RWPE2 (cell line): ENCODE measurements at regions not wholly inside any gene's neighbourhood (a gene's known extent, or its start where the extent isn't known, plus 50 kb on each side); places are given as distances from the start of the nearest gene placed in this dataset.

Experiments used
- ATAC-seq: fragments of 200-7000 bp; cut with Tn5 transposase; 3 replicates; pipeline ENCODE4 v1.9.1; 2021; ENCODE audit warnings: low read depth
- DNase-seq: peaks from one replicate; pipeline ENCODE4 v3.0.0-alpha.2; 2020; ENCODE audit warnings: low spot score
- H3K27ac ChIP-seq: fragments of 450-650 bp; 2 replicates; pipeline ENCODE4 v1.5.1; 2017; ENCODE audit warnings: mild to moderate bottlenecking; ENCODE audit not compliant: poor library complexity, severe bottlenecking
- H3K27me3 ChIP-seq: fragments of 250-450 bp; sonication (Bioruptor Pico); 2 replicates; pipeline ENCODE4 v1.5.1; 2021; ENCODE audit warnings: mild to moderate bottlenecking, moderate library complexity; ENCODE audit not compliant: insufficient read depth, poor library complexity, severe bottlenecking
- H3K36me3 ChIP-seq: fragments of 250-450 bp; sonication (Bioruptor Pico); 2 replicates; pipeline ENCODE4 v1.5.1; 2020; ENCODE audit warnings: low read depth, mild to moderate bottlenecking, moderate library complexity
- H3K4me1 ChIP-seq: fragments of 250-450 bp; sonication (Bioruptor Pico); 2 replicates; pipeline ENCODE4 v1.5.1; 2021; ENCODE audit warnings: mild to moderate bottlenecking, moderate library complexity; ENCODE audit not compliant: insufficient read depth, poor library complexity, severe bottlenecking
- H3K4me3 ChIP-seq: fragments of 250-450 bp; sonication (Bioruptor Pico); 2 replicates; pipeline ENCODE4 v1.5.1; 2021; ENCODE audit warnings: mild to moderate bottlenecking, moderate library complexity; ENCODE audit not compliant: severe bottlenecking
- H3K9me3 ChIP-seq: fragments of 250-450 bp; sonication (Bioruptor Pico); 2 replicates; pipeline ENCODE4 v1.5.1; 2021; ENCODE audit warnings: mild to moderate bottlenecking, moderate library complexity; ENCODE audit not compliant: severe bottlenecking
- TF ChIP-seq, protein P1 (sequence below): fragments of 450-650 bp; IDR thresholded peaks from one replicate; pipeline ENCODE4 v1.5.1; 2017; ENCODE audit warnings: mild to moderate bottlenecking, moderate library complexity; ENCODE audit not compliant: poor library complexity, severe bottlenecking

DNA sequence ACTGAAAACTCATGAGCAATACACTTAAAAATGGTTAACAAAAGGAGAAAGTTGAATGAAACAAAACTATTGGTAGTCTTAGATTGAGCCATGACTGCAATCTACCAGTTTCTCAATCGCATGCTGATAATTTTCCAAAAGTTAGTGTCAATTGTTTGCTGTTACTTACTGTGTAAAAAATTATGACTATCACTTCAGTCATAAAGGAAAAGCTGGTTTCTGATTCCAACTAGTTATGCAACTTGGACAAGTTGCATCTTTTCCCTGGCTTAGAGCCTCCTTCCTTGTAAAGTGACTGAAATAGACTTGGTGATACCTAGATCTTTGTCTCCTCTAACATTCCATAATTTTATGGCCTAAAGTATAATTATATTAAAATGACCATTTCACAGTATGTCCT lies 88.3 kb upstream of the PAK5 start:
- Histone ChIP-seq H3K27ac (no peak overlapping the region), H3K27me3 (no peaks in the 10 kb centered on the region), H3K36me3 (no peaks in the 10 kb centered on the region), H3K4me3 (no peak overlapping the region), H3K9me3 (no peaks in the 10 kb centered on the region), H3K4me1 (peaks cover 10% of the 10 kb centered on the region)
- TF ChIP-seq, protein P1, sequence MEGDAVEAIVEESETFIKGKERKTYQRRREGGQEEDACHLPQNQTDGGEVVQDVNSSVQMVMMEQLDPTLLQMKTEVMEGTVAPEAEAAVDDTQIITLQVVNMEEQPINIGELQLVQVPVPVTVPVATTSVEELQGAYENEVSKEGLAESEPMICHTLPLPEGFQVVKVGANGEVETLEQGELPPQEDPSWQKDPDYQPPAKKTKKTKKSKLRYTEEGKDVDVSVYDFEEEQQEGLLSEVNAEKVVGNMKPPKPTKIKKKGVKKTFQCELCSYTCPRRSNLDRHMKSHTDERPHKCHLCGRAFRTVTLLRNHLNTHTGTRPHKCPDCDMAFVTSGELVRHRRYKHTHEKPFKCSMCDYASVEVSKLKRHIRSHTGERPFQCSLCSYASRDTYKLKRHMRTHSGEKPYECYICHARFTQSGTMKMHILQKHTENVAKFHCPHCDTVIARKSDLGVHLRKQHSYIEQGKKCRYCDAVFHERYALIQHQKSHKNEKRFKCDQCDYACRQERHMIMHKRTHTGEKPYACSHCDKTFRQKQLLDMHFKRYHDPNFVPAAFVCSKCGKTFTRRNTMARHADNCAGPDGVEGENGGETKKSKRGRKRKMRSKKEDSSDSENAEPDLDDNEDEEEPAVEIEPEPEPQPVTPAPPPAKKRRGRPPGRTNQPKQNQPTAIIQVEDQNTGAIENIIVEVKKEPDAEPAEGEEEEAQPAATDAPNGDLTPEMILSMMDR = no peak
- DNase-seq = no peak
- ATAC-seq = peak; percentile 80

DNA sequence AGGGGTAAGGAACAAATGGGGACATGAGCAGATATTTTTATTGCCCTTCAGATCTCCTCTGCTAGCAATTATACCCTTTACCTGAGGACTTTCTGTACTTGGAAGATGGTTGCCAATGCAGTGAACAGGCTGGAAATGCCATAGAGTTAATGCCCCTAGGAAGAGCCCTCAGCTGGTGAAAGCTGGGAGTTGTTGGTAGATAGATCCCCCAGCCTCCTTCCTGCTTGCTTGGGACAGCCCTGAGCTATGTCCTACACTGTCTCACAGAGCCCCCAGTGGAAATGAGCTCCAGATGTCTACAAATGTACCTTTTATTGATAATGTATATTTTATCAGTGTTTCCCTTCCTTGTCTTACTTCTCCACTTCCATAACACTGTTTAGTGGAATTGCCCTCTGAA lies 87.6 kb upstream of the PAK5 start:
- TF ChIP-seq, protein P1 = no peak
- Histone ChIP-seq H3K27ac (no peak overlapping the region), H3K4me3 (no peak overlapping the region), H3K36me3 (no peaks in the 10 kb centered on the region), H3K9me3 (no peaks in the 10 kb centered on the region), H3K27me3 (no peaks in the 10 kb centered on the region), H3K4me1 (peaks cover 10% of the 10 kb centered on the region)
- no peak for ATAC-seq
- no peak for DNase-seq

DNA sequence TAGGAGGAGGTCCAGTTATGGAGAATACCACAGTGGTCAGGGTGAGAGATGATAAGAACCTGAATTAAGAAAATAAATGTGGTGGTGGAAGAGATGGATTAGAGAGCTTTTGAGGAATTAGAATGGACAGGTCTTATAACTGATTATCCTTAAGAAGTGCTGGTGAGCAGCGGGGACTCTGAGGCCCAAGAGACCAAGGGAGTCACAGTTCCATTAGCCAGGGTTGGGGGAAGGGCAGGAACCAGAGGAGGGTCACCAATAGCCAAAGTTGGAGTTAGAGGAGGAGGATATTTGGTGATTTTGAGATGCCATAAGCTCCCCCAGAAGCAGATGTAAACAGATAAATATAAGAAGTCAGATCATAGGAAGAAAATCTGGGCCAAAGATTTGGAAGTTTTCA lies 87.1 kb upstream of the PAK5 start:
- Histone ChIP-seq H3K4me3 (no peak overlapping the region), H3K27me3 (no peaks in the 10 kb centered on the region), H3K27ac (no peak overlapping the region), H3K9me3 (no peaks in the 10 kb centered on the region), H3K4me1 (peaks cover 10% of the 10 kb centered on the region), H3K36me3 (no peaks in the 10 kb centered on the region)
- DNase-seq (no peak), ATAC-seq (no peak)
- TF ChIP-seq, protein P1 = no peak

DNA sequence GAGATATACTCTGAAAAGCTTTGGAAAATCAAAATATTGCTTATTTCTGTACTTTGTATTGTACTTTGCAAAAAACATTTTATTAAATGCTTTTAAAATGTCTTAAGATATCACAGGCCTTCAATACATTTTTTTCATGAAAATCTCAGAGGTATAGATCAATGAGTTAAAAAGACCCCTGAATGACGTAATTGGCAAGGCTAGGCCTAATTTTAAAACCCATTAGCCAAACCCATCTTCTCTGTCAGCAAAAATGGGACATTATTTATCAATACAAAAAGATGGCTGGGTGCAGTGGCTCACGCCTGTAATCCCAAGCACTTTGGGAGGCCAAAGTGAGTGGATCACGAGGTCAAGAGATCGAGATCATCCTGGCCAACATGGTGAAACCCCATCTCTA lies 84.8 kb upstream of the PAK5 start:
- Histone ChIP-seq H3K4me3 (no peak overlapping the region), H3K27me3 (no peaks in the 10 kb centered on the region), H3K9me3 (no peaks in the 10 kb centered on the region), H3K36me3 (no peaks in the 10 kb centered on the region), H3K27ac (no peak overlapping the region), H3K4me1 (peaks cover 10% of the 10 kb centered on the region)
- TF ChIP-seq, protein P1 = no peak
- ATAC-seq (no peak), DNase-seq (no peak)

DNA sequence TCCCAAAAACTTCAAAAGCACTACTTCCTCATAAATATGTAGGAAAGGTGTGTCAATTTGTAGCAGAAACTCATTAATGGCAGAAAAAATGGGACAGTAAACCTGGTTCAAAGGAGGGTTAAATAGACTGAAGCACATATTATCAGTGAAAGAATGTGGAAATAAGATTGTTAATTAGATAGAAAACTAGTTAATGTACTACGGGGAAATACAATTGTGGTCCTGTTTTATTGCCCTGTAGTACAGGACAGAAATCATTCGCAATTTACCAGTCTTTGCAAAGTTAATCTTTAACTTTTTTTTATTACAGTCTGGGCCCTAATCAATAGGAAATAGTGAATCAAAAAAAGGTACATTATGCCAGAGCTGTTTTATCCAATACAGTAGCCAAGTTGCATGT lies 82.0 kb upstream of the PAK5 start:
- ATAC-seq = no peak

More for the DNA sequence above, 82.0 kb upstream of the PAK5 start:
- Histone ChIP-seq H3K4me3 (no peak overlapping the region), H3K27ac (no peak overlapping the region), H3K36me3 (no peaks in the 10 kb centered on the region), H3K27me3 (no peaks in the 10 kb centered on the region), H3K9me3 (no peaks in the 10 kb centered on the region), H3K4me1 (no peaks in the 10 kb centered on the region)
- TF ChIP-seq, protein P1 = no peak
- no peak for DNase-seq
